Activated CD4-positive, alpha-beta T cell treated with anti-CD3 and anti-CD28 coated beads for 36 hours (primary cell): ENCODE measurements at regions not wholly inside any gene's neighbourhood (a gene's known extent, or its start where the extent isn't known, plus 50 kb on each side); places are given as distances from the start of the nearest gene placed in this dataset.

Source experiments
- ATAC-seq: fragments of 200-7000 bp; cut with Tn5 transposase; one replicate; pipeline ENCODE4 v1.10.0; 2021; ENCODE audit warnings: mild to moderate bottlenecking, moderate library complexity
- CTCF ChIA-PET: fragments of 350-600 bp; sonication (Branson Sonifier 250); formaldehyde crosslinking; loops from one replicate; lab custom pipeline; 2021; ENCODE audit warnings: antibody characterized with exemption; lab: Charles Lee
- POLR2A ChIA-PET: fragments of 350-600 bp; sonication (Branson Sonifier 250); formaldehyde crosslinking; loops from one replicate; lab custom pipeline; 2021; ENCODE audit warnings: antibody characterized with exemption, inconsistent platforms; lab: Charles Lee
- DNase-seq: peaks from one replicate; pipeline ENCODE4 v3.0.0-alpha.2; 2020
- H3K27ac Mint-ChIP-seq: one replicate; pipeline ENCODE4 v1.8.0; 2021; ENCODE audit warnings: mixed read lengths
- H3K27me3 Mint-ChIP-seq: one replicate; pipeline ENCODE4 v1.8.0; 2021; ENCODE audit warnings: mixed read lengths
- H3K36me3 Mint-ChIP-seq: one replicate; pipeline ENCODE4 v1.8.0; 2021; ENCODE audit warnings: low read depth, mixed read lengths
- H3K4me1 Mint-ChIP-seq: one replicate; pipeline ENCODE4 v1.8.0; 2021; ENCODE audit warnings: mixed read lengths
- H3K4me3 Mint-ChIP-seq: one replicate; pipeline ENCODE4 v1.8.0; 2021; ENCODE audit warnings: mild to moderate bottlenecking, moderate library complexity, mixed read lengths
- H3K9me3 Mint-ChIP-seq: one replicate; pipeline ENCODE4 v1.8.0; 2021; ENCODE audit warnings: low read depth, mixed read lengths
- intact Hi-C, 2 experiments: fragments of 100-400 bp; cut with DNase I in 1 of 2; cut with micrococcal nuclease in 1 of 2; formaldehyde crosslinking; loops; one replicate each; pipeline versions ENCODE4 v1.14.2 to v1.15.1; 2022 to 2024; cut with DNase I, micrococcal nuclease

GRCh38 chrX:39613997-39614679 is 483.6 kb downstream of the BCOR start:
- intact Hi-C loops: loop anchor here (1.0 to 10.0 kb wide), 9 partner anchors 36 to 809 kb away; no protein-coding TSS in a partner anchor
- ChIA-PET POLR2A (interaction anchor here (0.8 kb wide), 1 partner anchor 854 kb away, joined by 6 read pairs; no protein-coding TSS in a partner anchor), CTCF (no interaction called here)
- DNase-seq (peak; percentile 83), ATAC-seq (peak; percentile 86)
- peak overlapping the region; percentile 92 for H3K27ac Mint-ChIP-seq
- H3K4me1 Mint-ChIP-seq: peaks cover 33% of the 10 kb centered on the region
- no peaks in the 10 kb centered on the region for H3K27me3 Mint-ChIP-seq
- H3K4me3 Mint-ChIP-seq: peak overlapping the region; percentile 77
- peaks cover 6% of the 10 kb centered on the region for H3K9me3 Mint-ChIP-seq
- H3K36me3 Mint-ChIP-seq: peaks cover 1% of the 10 kb centered on the region

- Mint-ChIP-seq H3K9me3 (peaks cover 6% of the 10 kb centered on the region), H3K27me3 (no peaks in the 10 kb centered on the region), H3K36me3 (peaks cover 1% of the 10 kb centered on the region), H3K4me1 (peaks cover 33% of the 10 kb centered on the region), H3K4me3 (peak overlapping the region; percentile 77), H3K27ac (peak overlapping the region; percentile 92)
- ChIA-PET POLR2A (interaction anchor here (0.8 to 1.2 kb wide), 2 partner anchors 37 to 853 kb away, joined by 3 to 6 read pairs; no protein-coding TSS in a partner anchor), CTCF (no interaction called here)
- DNase-seq: no peak
- ATAC-seq: no peak
- intact Hi-C loops: loop anchor here (1.0 to 10.0 kb wide), 9 partner anchors 36 to 810 kb away; no protein-coding TSS in a partner anchor
These were observed 483.1 kb downstream of the BCOR start for GRCh38 chrX:39614680-39614998.

DNA sequence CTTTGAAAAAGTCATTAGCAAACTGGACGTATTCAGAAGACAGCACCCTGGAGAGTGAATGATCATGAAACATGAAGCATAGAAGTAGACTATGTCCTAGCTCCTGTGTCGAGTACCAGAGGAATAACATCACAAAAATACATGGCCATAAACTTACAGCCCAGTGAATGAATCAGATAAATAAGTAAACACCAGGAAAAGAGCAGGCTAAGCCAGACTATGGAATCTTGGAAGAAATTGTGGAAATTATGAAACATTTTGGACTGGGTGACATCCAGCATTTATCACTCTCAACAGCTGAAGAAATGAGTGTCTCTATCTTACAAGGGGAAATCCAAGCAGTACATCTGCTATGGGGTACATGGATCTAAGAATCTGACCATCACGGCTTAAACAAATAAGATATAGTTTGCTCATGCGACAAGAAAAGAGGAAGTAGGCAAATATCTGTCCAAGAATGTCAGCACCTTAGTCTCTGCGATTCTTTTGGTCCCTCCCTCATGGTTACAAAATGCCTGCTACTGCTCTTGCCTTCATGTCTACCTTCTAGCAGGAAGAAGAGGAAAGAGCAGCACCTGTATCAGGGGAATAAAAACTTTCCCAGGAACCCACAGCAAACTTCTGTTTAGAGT is 481.5 kb downstream of the BCOR start:
- Mint-ChIP-seq H3K27ac (peak overlapping the region; percentile 63), H3K9me3 (peaks cover 6% of the 10 kb centered on the region), H3K36me3 (peaks cover 1% of the 10 kb centered on the region), H3K4me1 (peaks cover 33% of the 10 kb centered on the region), H3K27me3 (no peaks in the 10 kb centered on the region), H3K4me3 (no peak overlapping the region)
- intact Hi-C loops: loop anchor here in 1 of 2 experiments (10.0 kb wide), 1 partner anchor 239 kb away; no protein-coding TSS in a partner anchor
- ATAC-seq: no peak
- ChIA-PET POLR2A (no interaction called here), CTCF (no interaction called here)
- no peak for DNase-seq

DNA sequence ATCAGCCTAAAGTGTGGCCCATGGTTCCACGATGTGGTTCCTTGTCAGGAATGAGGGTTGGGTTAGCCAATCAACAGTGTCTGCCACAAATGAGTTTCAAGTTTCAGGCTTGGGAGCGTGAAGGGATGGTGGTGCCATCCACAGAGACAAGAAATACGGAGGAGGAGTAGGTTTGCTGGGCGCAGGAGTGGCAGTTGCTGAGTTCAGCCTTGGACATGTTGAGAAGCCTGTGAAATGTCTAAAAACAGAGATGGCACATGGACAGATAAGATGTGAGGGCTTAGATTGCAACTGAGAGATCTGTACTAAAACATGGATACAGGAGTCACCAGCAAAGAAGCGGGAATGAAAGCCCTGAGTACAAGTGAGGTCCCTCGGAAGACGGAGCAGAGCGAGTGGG is 481.0 kb downstream of the BCOR start:
- Mint-ChIP-seq H3K36me3 (peaks cover 1% of the 10 kb centered on the region), H3K9me3 (peaks cover 6% of the 10 kb centered on the region), H3K4me3 (no peak overlapping the region), H3K27me3 (no peaks in the 10 kb centered on the region), H3K27ac (peak overlapping the region; percentile 63), H3K4me1 (peaks cover 33% of the 10 kb centered on the region)
- POLR2A ChIA-PET: no interaction called here
- intact Hi-C loops: loop anchor here in 1 of 2 experiments (10.0 kb wide), 1 partner anchor 238 kb away; no protein-coding TSS in a partner anchor
- DNase-seq: no peak
- CTCF ChIA-PET: no interaction called here
- ATAC-seq: no peak

DNA sequence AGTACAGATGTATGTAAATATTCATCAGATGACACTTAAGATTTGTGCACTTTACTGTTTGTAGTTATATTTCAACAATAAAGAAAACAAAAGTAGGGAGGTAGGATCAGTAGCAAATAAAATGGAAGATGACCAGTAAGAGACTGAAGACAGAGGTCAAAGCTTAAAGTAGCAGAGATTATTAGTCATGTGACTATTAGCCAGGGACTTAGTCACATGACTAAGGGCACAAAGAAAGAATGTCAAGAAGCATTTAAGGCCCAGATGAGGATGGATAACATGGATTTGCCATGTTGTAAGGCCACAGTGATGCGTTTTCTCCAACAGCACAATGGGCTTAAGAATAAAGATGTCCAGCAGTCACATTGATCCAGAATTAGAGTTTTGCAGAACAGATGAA is 479.6 kb downstream of the BCOR start:
- ChIA-PET POLR2A (no interaction called here), CTCF (no interaction called here)
- H3K9me3 Mint-ChIP-seq: peaks cover 6% of the 10 kb centered on the region
- H3K4me1 Mint-ChIP-seq: peaks cover 30% of the 10 kb centered on the region
- no peaks in the 10 kb centered on the region for H3K27me3 Mint-ChIP-seq
- no peak overlapping the region for H3K27ac Mint-ChIP-seq
- DNase-seq (no peak), ATAC-seq (no peak)
- H3K36me3 Mint-ChIP-seq: peaks cover 4% of the 10 kb centered on the region
- no peak overlapping the region for H3K4me3 Mint-ChIP-seq
- intact Hi-C loops: loop anchor here in 1 of 2 experiments (10.0 kb wide), 1 partner anchor 237 kb away; no protein-coding TSS in a partner anchor

DNA sequence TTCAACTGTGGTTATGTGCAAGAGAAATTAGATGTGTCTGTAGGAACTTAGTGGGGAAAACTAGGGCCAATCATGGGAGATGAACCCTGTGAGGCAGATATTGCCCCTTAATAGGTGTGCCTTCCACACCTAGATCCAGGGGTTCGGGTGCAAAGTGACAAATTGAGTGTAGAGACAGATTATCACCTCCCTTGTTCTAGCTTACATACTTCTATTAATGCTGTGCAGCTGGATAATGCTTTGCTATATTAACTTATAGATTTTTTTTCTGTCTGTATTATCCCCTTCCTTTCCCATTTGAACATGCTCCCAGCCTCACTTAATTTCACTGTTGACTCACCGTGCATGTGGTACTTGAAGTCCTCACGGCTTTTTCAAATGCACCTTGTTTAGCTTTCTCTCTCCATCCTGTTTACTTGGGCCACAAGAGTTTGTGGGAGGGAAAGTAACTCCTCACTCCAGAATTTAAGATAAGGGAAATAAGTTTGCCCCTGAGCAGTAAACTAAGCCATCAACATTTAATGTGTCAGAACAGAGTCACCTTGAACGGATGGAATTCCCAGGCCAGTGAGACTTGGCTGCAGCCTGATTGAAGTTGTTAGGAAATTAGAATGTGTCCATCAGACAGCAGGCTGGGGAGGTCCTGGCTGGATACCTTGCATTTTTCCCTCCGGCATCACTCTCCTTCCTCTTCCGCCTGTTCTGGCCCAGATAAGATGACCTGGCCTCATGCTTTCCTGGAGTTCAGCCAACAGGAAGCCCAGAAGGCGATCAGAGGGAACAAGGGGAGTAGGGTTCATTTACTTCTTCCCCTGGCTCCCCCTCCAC is 478.4 kb downstream of the BCOR start:
- H3K9me3 Mint-ChIP-seq: peaks cover 7% of the 10 kb centered on the region
- no peak overlapping the region for H3K27ac Mint-ChIP-seq
- H3K36me3 Mint-ChIP-seq: peaks cover 4% of the 10 kb centered on the region
- no peak overlapping the region for H3K4me3 Mint-ChIP-seq
- no peak for DNase-seq
- H3K27me3 Mint-ChIP-seq: no peaks in the 10 kb centered on the region
- no peak for ATAC-seq
- CTCF ChIA-PET: no interaction called here
- intact Hi-C loops: loop anchor here in 1 of 2 experiments (10.0 kb wide), 1 partner anchor 235 kb away; no protein-coding TSS in a partner anchor
- POLR2A ChIA-PET: no interaction called here
- peaks cover 23% of the 10 kb centered on the region for H3K4me1 Mint-ChIP-seq

DNA sequence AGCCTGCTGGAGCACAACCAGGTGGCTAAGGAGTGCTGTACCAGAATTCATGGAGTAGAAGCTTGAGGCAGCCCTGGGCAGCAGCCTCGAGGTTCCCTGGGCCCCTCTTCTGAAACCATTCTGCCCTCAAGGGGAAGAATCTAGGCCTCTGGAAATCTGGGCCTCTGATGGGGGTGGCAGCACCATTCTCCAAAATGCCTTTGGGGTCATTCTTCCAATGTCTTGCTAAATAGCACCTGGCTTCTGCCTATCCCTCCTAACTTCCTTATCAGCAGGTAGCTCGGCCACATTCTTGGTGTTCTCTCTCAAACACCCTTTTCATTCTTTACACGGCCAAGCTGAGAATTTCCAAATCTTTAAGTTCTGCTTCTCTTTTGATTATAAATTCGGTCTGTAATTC is 473.6 kb downstream of the BCOR start:
- intact Hi-C loops: no loop called here
- no peak overlapping the region for H3K27ac Mint-ChIP-seq
- ChIA-PET POLR2A (no interaction called here), CTCF (no interaction called here)
- ATAC-seq: no peak
- H3K27me3 Mint-ChIP-seq: no peaks in the 10 kb centered on the region
- peaks cover 3% of the 10 kb centered on the region for H3K36me3 Mint-ChIP-seq
- H3K4me3 Mint-ChIP-seq: no peak overlapping the region
- no peak for DNase-seq
- H3K9me3 Mint-ChIP-seq: peaks cover 3% of the 10 kb centered on the region
- peaks cover 12% of the 10 kb centered on the region for H3K4me1 Mint-ChIP-seq

DNA sequence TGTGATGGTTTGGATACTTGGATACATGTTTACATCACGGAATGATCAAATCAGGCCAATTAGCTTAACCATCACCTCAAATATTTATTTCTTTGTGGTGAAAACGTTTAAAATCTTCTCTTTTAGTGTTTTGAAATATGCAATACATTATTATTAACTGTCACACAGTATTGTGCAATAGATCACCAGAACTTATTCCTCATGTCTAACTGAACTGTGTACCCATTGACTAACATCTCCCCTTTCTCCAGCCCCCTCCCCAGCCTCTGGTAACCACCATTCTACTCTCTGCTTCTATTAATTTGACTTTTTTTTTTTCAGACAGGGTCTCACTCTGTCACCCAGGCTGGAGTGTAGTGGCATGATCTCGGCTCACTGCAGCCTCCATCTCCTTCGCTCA is 471.9 kb downstream of the BCOR start:
- no peak for DNase-seq
- CTCF ChIA-PET: interaction anchor here (0.6 kb wide), 1 partner anchor 70 kb away, joined by 3 read pairs; no protein-coding TSS in a partner anchor

GRCh38 chrX:39626749-39627148 is 471.0 kb downstream of the BCOR start:
- ChIA-PET CTCF (no interaction called here), POLR2A (no interaction called here)
- H3K27ac Mint-ChIP-seq: peak overlapping the region; percentile 37
- ATAC-seq (peak; percentile 64), DNase-seq (peak; percentile 17)
- H3K27me3 Mint-ChIP-seq: no peaks in the 10 kb centered on the region
- H3K4me3 Mint-ChIP-seq: no peak overlapping the region
- H3K4me1 Mint-ChIP-seq: peaks cover 28% of the 10 kb centered on the region
- intact Hi-C loops: no loop called here
- peaks cover 3% of the 10 kb centered on the region for H3K36me3 Mint-ChIP-seq
- peaks cover 3% of the 10 kb centered on the region for H3K9me3 Mint-ChIP-seq

More for the DNA sequence above, 471.9 kb downstream of the BCOR start:
- H3K27me3 Mint-ChIP-seq: no peaks in the 10 kb centered on the region
- H3K27ac Mint-ChIP-seq: no peak overlapping the region
- POLR2A ChIA-PET: no interaction called here
- H3K4me1 Mint-ChIP-seq: peaks cover 18% of the 10 kb centered on the region
- intact Hi-C loops: no loop called here
- H3K4me3 Mint-ChIP-seq: no peak overlapping the region
- H3K36me3 Mint-ChIP-seq: peaks cover 3% of the 10 kb centered on the region
- ATAC-seq: no peak
- peaks cover 3% of the 10 kb centered on the region for H3K9me3 Mint-ChIP-seq

DNA sequence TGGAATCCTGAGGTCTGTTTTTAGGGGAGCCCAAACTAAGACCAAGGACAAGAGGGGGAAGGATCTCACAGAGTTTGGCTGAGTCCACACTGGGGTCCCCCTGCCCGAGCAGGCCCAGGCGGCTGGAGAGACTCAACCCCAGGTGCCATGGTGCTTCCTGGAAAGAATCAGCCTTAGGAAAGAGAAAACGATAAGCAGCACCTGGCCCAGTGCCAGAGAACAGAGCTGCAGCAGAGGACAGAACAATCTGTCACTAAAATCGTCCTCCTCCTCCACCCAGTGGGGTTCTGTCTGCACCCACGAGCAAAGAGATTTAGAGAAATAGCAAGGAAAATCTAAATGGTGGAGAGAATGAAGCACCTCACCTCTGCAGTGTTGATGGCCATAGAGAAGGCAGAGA is 470.5 kb downstream of the BCOR start:
- Mint-ChIP-seq H3K27me3 (no peaks in the 10 kb centered on the region), H3K4me1 (peaks cover 28% of the 10 kb centered on the region), H3K4me3 (no peak overlapping the region), H3K9me3 (peaks cover 3% of the 10 kb centered on the region), H3K36me3 (no peaks in the 10 kb centered on the region), H3K27ac (no peak overlapping the region)
- CTCF ChIA-PET: no interaction called here
- intact Hi-C loops: no loop called here
- POLR2A ChIA-PET: no interaction called here
- ATAC-seq (no peak), DNase-seq (peak; percentile 20)

GRCh38 chrX:39629001-39629400 is 468.8 kb downstream of the BCOR start:
- ATAC-seq: no peak
- Mint-ChIP-seq H3K27ac (no peak overlapping the region), H3K36me3 (no peaks in the 10 kb centered on the region), H3K4me3 (no peak overlapping the region), H3K9me3 (peaks cover 3% of the 10 kb centered on the region), H3K27me3 (no peaks in the 10 kb centered on the region), H3K4me1 (peaks cover 28% of the 10 kb centered on the region)
- POLR2A ChIA-PET: no interaction called here
- CTCF ChIA-PET: no interaction called here
- intact Hi-C loops: no loop called here
- DNase-seq: no peak
